Endothelial cell (in vitro differentiated cells): ENCODE measurements at regions not wholly inside any gene's neighbourhood (a gene's known extent, or its start where the extent isn't known, plus 50 kb on each side); places are given as distances from the start of the nearest gene placed in this dataset.

ENCODE experiments used
- DNase-seq: peaks from one replicate; pipeline ENCODE4 v3.0.0; 2021; ENCODE audit warnings: low spot score
- H3K27ac Mint-ChIP-seq: one replicate; pipeline ENCODE4 v1.8.0; 2021; ENCODE audit warnings: mixed read lengths, inconsistent platforms; ENCODE audit not compliant: unreplicated experiment
- H3K27me3 Mint-ChIP-seq: one replicate; pipeline ENCODE4 v1.8.0; 2021; ENCODE audit warnings: mild to moderate bottlenecking, moderate library complexity, mixed read lengths, inconsistent platforms; ENCODE audit not compliant: unreplicated experiment
- H3K36me3 Mint-ChIP-seq: one replicate; pipeline ENCODE4 v1.8.0; 2021; ENCODE audit warnings: mild to moderate bottlenecking, low read depth, mixed read lengths, inconsistent platforms; ENCODE audit not compliant: unreplicated experiment
- H3K4me1 Mint-ChIP-seq: one replicate; pipeline ENCODE4 v1.8.0; 2021; ENCODE audit warnings: mild to moderate bottlenecking, mixed read lengths, inconsistent platforms; ENCODE audit not compliant: unreplicated experiment
- H3K4me3 Mint-ChIP-seq: one replicate; pipeline ENCODE4 v1.8.0; 2021; ENCODE audit warnings: mild to moderate bottlenecking, mixed read lengths, inconsistent platforms; ENCODE audit not compliant: unreplicated experiment
- H3K9me3 Mint-ChIP-seq: one replicate; pipeline ENCODE4 v1.8.0; 2021; ENCODE audit warnings: mixed read lengths, inconsistent platforms; ENCODE audit not compliant: unreplicated experiment
- CTCF ChIP-seq: fragments of 200-600 bp; sonication (generic); IDR thresholded peaks from one replicate; pipeline ENCODE4 v1.5.0; 2021; ENCODE audit warnings: antibody characterized with exemption; ENCODE audit not compliant: unreplicated experiment

- Mint-ChIP-seq H3K4me1 (peaks cover 9% of the 10 kb centered on the region), H3K4me3 (no peak overlapping the region), H3K9me3 (no peaks in the 10 kb centered on the region), H3K27me3 (peaks cover 1% of the 10 kb centered on the region), H3K36me3 (no peaks in the 10 kb centered on the region), H3K27ac (no peak overlapping the region)
- no peak for TF ChIP-seq CTCF
- no peak for DNase-seq
These were observed 159.8 kb downstream of the CPEB2 start for GRCh38 chr4:15162046-15162445.

GRCh38 chr4:15162465-15163283, 160.4 kb downstream of the CPEB2 start:
- peaks cover 1% of the 10 kb centered on the region for H3K27me3 Mint-ChIP-seq
- H3K9me3 Mint-ChIP-seq = no peaks in the 10 kb centered on the region

GRCh38 chr4:15163284-15163645, 161.0 kb downstream of the CPEB2 start:
- no peak for TF ChIP-seq CTCF
- DNase-seq = no peak
- Mint-ChIP-seq H3K4me1 (peaks cover 9% of the 10 kb centered on the region), H3K36me3 (no peaks in the 10 kb centered on the region), H3K9me3 (no peaks in the 10 kb centered on the region), H3K4me3 (no peak overlapping the region), H3K27ac (no peak overlapping the region), H3K27me3 (peaks cover 1% of the 10 kb centered on the region)

More at GRCh38 chr4:15162465-15163283, 160.4 kb downstream of the CPEB2 start:
- Mint-ChIP-seq H3K4me3 (no peak overlapping the region), H3K27ac (no peak overlapping the region), H3K36me3 (no peaks in the 10 kb centered on the region), H3K4me1 (peaks cover 9% of the 10 kb centered on the region)
- TF ChIP-seq CTCF = no peak
- DNase-seq = no peak

- peaks cover 1% of the 10 kb centered on the region for H3K27me3 Mint-ChIP-seq
These were observed 162.3 kb downstream of the CPEB2 start for GRCh38 chr4:15164571-15164970.

More at GRCh38 chr4:15164571-15164970, 162.3 kb downstream of the CPEB2 start:
- peaks cover 9% of the 10 kb centered on the region for H3K4me1 Mint-ChIP-seq
- DNase-seq = no peak
- H3K27ac Mint-ChIP-seq = no peak overlapping the region
- H3K9me3 Mint-ChIP-seq = no peaks in the 10 kb centered on the region
- TF ChIP-seq CTCF = no peak
- H3K36me3 Mint-ChIP-seq = no peaks in the 10 kb centered on the region
- H3K4me3 Mint-ChIP-seq = no peak overlapping the region
